Stimulated activated CD4-positive, alpha-beta T cell treated with anti-CD3 and anti-CD28 coated beads, Interleukin-4, amount 100 ng/mL, for 1 hour (primary cell): ENCODE measurements at regions not wholly inside any gene's neighbourhood (a gene's known extent, or its start where the extent isn't known, plus 50 kb on each side); places are given as distances from the start of the nearest gene placed in this dataset.
"Not testable (repeated sequence)": the region's sequence is repeated elsewhere in the genome, so short reads cannot be mapped to it uniquely, and the experiment has no call there.

Experiments used
- DNase-seq: peaks from one replicate; pipeline ENCODE4 v3.0.0-alpha.2; 2020

- DNase-seq: no peak
Observed at GRCh38 chr1:181947441-181947840, 114.1 kb downstream of the ZNF648 start.

GRCh38 chr1:181936768-181937581, 124.5 kb downstream of the ZNF648 start:
- peak; percentile 16 for DNase-seq

GRCh38 chr1:181936269-181936668, 125.2 kb downstream of the ZNF648 start:
- no peak for DNase-seq

GRCh38 chr1:181931873-181932272, 129.6 kb downstream of the ZNF648 start:
- DNase-seq: no peak

- DNase-seq: no peak
Observed at GRCh38 chr1:181930187-181930586, 131.3 kb downstream of the ZNF648 start.

DNA sequence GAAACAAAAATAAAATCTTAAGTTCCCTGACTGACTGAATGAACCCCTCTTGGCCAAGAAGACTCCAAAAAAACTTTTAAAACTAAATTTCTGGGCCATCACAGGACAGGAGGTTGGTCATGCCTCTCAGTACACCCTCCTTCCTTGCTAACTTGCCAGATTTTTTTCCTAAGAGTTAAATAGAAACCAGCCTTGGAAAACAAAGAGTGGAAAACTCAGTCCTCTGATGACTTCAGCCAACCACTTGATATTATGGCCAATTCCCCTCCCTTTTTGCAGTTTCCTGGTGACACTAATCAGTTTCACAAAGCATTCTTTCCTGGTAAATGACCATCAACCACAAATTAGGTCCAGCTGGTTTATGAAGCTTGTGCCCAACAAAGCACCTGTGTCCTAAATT, 134.8 kb downstream of the ZNF648 start:
- no peak for DNase-seq

GRCh38 chr1:181924034-181924433, 137.5 kb downstream of the ZNF648 start:
- DNase-seq: not testable (repeated sequence)

GRCh38 chr1:181919542-181919941, 142.0 kb downstream of the ZNF648 start:
- no peak for DNase-seq

- no peak for DNase-seq
Observed at GRCh38 chr1:181918880-181919525, 142.5 kb downstream of the ZNF648 start.

- DNase-seq: no peak
Observed at GRCh38 chr1:181911715-181912114, 149.8 kb downstream of the ZNF648 start.

- DNase-seq: no peak
Observed at GRCh38 chr1:181910905-181911304, 150.6 kb downstream of the ZNF648 start.

GRCh38 chr1:181909010-181909409, 152.5 kb downstream of the ZNF648 start:
- DNase-seq: no peak

DNA sequence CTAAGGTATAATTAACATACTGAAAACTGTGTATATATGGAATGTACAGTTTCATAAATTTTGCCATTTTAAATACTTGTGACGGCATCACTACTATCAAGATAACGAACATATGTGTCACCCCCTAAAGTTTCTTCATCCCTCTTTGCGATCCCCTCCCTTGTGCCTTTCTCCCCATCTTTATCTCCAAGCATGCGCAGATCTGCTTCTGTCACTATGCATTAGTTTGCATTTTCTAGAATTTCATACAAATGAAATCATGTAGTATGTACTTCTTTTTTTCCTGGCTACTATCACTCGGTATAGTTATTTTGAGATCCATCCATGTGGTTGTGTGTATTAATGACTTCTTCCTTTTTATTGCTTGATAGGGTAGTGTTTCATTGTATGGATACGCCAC, 154.9 kb downstream of the ZNF648 start:
- no peak for DNase-seq

GRCh38 chr1:181905944-181906597, 155.4 kb downstream of the ZNF648 start:
- DNase-seq: no peak

DNA sequence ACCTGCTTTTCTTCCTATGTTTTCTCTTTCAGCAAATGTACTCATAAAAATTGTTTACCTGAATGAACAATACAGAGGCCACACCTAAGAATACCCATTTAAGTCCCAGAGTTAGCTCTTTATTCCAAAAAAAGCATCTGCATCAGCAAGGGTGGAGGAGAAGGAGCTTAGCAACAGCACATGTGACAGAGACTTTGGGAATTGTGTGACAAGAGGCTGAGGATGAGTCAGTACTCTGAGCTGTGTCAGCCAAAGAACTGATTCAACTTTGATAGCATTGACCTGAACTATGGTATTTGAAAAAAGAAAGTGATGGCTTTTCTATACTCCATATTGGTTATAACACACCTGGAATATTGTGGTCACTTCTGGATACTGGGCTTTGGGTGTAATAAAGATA, 162.7 kb downstream of the ZNF648 start:
- no peak for DNase-seq

DNA sequence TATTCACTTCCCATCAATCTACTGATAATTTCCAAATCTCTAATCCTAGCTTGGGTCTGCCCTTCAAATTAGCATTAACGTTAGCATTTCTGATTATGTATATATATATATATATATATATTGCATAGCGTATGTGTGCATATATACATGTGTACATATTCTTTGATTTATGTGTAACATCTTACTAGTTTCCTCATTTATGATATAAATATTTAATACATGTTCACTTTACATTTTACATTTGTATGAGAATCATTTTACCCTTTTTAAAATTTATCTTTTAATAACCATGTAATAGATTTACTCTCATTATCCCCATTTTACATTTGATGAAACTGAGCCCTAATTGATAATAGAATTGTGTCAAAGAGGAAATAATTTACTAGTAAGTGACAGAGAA, 164.7 kb downstream of the ZNF648 start:
- DNase-seq: no peak

- no peak for DNase-seq
Observed at GRCh38 chr1:181894439-181894859, 167.1 kb downstream of the ZNF648 start.

- DNase-seq: no peak
Observed at GRCh38 chr1:181893937-181894336, 167.6 kb downstream of the ZNF648 start.

DNA sequence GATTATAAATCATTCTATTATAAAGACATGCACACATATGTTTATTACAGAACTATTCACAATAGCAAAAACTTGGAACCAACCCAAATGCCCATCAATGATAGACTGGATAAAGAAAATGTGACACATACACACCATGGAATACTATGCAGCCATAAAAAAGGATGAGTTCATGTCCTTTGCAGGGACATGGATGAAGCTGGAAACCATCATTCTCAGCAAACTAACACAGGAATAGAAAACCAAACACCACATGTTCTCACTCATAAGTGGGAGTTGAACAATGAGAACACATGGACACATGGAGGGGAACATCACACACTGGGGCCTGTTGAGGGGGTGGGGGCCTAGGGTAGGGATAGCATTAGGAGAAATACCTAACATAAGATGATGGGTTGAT, 168.4 kb downstream of the ZNF648 start:
- DNase-seq: not testable (repeated sequence)

DNA sequence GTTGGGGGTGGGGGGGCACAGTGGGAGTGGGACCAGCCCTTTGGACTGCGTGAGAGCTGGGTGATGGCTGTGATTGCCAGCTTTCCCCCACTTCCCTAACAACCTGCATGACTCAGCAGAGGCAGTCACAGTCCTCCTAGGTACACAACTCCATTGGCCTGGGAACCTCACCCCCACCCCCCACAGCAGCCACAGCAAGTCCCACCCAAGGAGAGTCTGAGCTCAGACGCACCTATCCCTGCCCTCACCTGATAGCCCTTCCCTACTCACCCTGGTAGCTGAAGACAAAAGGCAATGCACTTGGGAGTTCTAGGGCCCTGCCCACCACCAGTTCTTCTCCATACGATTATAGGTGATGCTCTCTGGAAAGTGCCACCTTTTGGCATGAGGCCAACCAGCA, 188.9 kb downstream of the ZNF648 start:
- DNase-seq: no peak

DNA sequence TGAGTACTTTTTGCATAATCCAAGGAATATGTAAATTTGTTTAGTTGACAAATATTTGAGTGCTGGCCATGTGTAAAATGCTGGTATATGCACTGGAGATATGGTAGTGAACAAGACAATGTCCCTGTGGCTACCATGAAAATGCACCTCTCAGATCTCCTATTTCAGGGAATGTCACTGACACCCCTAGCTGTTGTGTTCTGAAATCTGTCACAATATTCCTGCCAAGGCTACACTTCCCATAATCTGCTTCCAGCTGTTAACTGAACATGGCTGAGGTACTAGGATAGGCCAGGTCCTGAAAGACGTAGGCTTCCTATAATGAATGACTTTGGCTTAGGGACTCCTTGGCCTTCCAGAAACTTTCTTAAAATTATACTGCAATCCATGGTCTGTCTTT, 197.8 kb downstream of the ZNF648 start:
- DNase-seq: no peak

- no peak for DNase-seq
Observed at GRCh38 chr1:181863006-181863405, 198.5 kb downstream of the ZNF648 start.

DNA sequence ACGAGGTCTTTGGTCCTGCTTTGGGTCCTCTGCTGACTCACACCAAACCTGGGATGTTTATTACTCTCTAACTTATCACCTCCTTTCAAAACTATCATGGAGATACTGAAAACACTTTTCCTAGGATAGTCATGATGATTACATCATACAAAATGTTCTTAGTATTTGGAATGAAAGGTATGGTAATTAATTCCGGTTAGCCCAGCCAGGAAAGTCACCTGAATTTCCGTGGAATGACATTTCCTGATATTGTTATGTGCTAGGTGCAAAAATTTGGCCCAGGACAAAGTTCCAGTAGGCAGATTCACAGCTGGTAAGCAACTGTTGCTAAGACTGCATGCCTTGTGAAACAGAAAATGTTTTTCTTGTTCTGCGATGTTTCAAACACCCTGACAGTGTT, 203.4 kb downstream of the ZNF648 start:
- no peak for DNase-seq
